H1 (cell line): ENCODE measurements at regions not wholly inside any gene's neighbourhood (a gene's known extent, or its start where the extent isn't known, plus 50 kb on each side); places are given as distances from the start of the nearest gene placed in this dataset.

Source experiments
- CBX8 ChIP-seq: fragments of 300-800, 300-1000 bp; sonication (generic); IDR thresholded peaks from 2 replicates; pipeline ENCODE4 v1.7.1; 2016; ENCODE audit warnings: low read depth, low read length, borderline replicate concordance
- MAFK ChIP-seq: IDR thresholded peaks from 2 replicates; pipeline ENCODE4 v1.6.1; 2012; ENCODE audit warnings: low read depth, mild to moderate bottlenecking, improper control_type of control experiment, low read length
- SRF ChIP-seq: IDR thresholded peaks from 2 replicates; pipeline ENCODE4 v1.6.1; 2011; ENCODE audit warnings: mild to moderate bottlenecking, low read depth, low read length, moderate library complexity
- SUZ12 ChIP-seq: fragments of 200-600 bp; sonication (generic); IDR thresholded peaks from 2 replicates; pipeline ENCODE4 v1.6.1; 2012; ENCODE audit warnings: mild to moderate bottlenecking, inconsistent platforms, low read length, moderate library complexity, mixed read lengths

DNA sequence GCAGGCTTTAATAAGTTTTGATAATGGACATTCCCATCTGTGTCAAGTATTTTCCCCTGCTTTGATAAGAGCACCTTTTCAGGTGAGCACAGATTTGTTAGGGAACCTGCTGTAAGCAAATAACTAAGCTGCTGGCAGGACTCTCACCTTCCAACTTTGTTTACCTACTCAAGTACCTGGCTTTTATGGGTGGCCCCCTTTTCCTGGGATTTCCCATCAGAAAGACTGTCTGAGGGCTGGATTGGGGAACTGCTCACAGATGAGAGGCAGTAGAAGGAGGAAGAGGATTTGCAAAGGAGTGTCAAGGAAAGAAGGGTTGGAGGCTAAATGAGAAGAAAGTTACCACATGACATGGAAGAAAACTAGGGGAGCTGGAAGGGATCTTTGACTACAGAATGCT, 210.1 kb upstream of the RIMS1 start (continued):
- TF ChIP-seq SUZ12 = no peak
- no peak for TF ChIP-seq SRF
- no peak for TF ChIP-seq CBX8
- no peak for TF ChIP-seq MAFK
